ENCODE measurements at regions not wholly inside any gene's neighbourhood (a gene's known extent, or its start where the extent isn't known, plus 50 kb on each side); places are given as distances from the start of the nearest gene placed in this dataset.
A peak's percentile ranks its signal among the peaks of the same experiment; 100 is the strongest.

DNA sequence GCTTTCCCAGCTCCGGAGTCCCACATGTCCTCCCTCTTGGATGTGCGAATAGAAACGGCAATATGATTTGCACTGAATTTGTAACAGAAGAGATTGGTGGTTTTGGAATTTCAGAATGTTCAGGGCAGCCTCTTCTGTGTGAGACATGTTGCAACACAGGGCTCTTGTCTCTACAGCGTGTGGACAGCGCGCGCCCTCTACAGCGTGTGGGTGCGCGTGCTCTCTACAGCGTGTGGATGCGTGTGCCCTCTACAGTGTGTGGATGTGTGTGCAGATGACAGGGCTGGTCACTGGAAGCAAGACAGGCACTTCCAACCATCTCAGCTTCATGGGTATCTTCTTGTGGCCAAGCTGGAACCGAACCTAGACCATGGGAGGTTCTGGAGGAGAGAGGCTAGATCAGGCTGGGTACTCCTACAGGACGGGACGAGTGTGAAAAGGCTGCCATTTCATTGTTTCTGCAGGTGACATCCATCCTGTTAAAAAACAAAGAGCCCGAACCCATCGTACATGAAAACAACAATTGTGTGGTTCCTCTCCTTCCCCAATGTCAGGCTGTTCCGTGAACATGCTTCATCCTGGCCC lies 78.4 kb downstream of the TEX29 start:
- H3K9me3 ChIP-seq, result no peaks in the 10 kb centered on the region
- DNase-seq (no peak), ATAC-seq (no peak)
- intact Hi-C loops (cut with DNase I), result no loop called here
- no peaks in the 10 kb centered on the region for H3K27me3 ChIP-seq
- TF ChIP-seq, protein P1, sequence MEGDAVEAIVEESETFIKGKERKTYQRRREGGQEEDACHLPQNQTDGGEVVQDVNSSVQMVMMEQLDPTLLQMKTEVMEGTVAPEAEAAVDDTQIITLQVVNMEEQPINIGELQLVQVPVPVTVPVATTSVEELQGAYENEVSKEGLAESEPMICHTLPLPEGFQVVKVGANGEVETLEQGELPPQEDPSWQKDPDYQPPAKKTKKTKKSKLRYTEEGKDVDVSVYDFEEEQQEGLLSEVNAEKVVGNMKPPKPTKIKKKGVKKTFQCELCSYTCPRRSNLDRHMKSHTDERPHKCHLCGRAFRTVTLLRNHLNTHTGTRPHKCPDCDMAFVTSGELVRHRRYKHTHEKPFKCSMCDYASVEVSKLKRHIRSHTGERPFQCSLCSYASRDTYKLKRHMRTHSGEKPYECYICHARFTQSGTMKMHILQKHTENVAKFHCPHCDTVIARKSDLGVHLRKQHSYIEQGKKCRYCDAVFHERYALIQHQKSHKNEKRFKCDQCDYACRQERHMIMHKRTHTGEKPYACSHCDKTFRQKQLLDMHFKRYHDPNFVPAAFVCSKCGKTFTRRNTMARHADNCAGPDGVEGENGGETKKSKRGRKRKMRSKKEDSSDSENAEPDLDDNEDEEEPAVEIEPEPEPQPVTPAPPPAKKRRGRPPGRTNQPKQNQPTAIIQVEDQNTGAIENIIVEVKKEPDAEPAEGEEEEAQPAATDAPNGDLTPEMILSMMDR (IDR thresholded peaks at IDR 0.05), result no peak
- no peak overlapping the region for H3K4me3 ChIP-seq
- no peak overlapping the region for H3K27ac ChIP-seq
- H3K4me1 ChIP-seq, result no peaks in the 10 kb centered on the region
- H3K36me3 ChIP-seq, result no peaks in the 10 kb centered on the region

DNA sequence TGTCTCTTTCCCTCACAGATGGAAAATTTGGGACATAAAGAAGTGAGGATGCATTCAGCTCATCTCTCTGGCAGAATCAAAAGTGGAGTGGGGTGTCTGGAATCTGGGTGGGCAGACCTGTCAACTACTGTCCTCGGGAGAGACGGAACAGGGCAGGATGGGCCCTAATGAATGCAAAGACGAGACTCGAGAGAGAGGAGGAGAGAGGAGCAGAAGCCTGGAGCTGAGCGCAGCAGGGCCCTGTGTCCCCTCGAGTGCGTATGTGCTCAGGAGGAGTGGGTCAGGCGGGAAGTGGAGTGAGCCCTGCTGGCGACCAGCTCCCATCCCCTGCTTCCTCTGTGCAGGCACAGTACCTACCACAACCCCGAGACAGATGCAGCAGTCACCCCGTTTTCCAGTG lies 78.9 kb downstream of the TEX29 start:
- ATAC-seq (no peak), DNase-seq (no peak)
- H3K4me1 ChIP-seq, result no peaks in the 10 kb centered on the region
- no peaks in the 10 kb centered on the region for H3K36me3 ChIP-seq
- no peak overlapping the region for H3K27ac ChIP-seq
- TF ChIP-seq, protein P1 (IDR thresholded peaks at IDR 0.05), result no peak
- no peaks in the 10 kb centered on the region for H3K27me3 ChIP-seq
- H3K4me3 ChIP-seq, result no peak overlapping the region
- H3K9me3 ChIP-seq, result no peaks in the 10 kb centered on the region
- intact Hi-C loops (cut with DNase I), result no loop called here

DNA sequence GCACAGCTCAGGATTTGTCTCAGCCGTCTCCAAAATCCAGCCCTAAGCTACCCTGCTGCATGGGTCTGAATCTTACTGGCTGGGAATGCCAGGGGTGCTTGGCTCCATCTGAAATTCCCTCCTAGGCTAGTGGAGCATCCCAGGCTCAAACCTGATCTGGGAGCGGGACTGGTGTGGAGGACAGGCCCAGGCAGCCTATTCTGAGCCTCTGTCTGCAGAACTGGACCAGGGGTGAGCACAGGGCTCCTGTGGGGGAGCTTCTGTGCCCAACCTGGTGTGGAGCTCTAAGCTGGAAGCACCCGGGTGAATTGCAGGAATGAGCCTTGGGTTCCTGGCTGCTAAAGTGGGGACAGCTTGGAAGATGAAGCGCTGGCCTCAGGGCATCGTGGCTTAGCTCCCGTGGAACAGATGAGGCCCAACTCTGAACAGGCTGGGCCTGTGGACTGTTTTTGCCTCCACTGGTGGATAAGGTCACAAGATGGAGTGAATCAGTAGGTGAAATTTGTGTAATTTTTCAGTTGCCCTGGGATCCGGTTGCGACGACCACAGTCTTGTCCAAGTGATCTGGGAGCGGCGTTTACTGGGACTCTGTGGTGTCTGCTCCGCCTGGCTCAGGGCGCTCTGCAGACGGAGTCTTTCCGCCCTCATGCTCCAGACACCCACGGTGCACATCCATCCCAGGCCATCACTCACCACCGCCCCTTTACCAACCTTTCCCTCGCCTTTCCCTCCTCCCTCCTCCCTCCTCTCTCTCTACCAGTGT lies 79.5 kb downstream of the TEX29 start:
- no peaks in the 10 kb centered on the region for H3K27me3 ChIP-seq
- TF ChIP-seq, protein P1 (IDR thresholded peaks at IDR 0.05), result no peak
- ATAC-seq, result no peak
- peak; percentile 48 for DNase-seq
- no peak overlapping the region for H3K27ac ChIP-seq
- H3K9me3 ChIP-seq, result no peaks in the 10 kb centered on the region
- H3K36me3 ChIP-seq, result no peaks in the 10 kb centered on the region
- intact Hi-C loops (cut with DNase I), result no loop called here
- no peaks in the 10 kb centered on the region for H3K4me1 ChIP-seq
- no peak overlapping the region for H3K4me3 ChIP-seq

DNA sequence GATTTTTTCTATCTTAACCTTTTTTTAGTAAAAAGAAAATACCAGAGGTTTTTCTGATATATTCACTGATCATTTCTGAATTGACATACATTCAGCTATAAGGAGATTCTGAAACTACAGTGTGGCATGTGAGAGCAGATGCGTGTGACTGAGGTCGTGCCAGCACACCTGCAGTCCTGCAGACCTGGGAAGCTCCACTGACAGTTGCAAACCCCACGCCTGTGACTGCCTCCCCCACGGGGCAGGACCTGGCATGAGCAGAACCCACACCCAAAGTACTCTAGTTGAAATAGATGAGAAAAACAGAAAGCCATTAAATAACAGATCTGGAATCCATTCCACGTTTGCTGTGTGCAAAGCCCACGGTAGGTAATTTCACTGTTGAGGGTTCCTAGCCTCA lies 80.7 kb downstream of the TEX29 start:
- Histone ChIP-seq H3K27me3 (no peaks in the 10 kb centered on the region), H3K27ac (no peak overlapping the region), H3K36me3 (no peaks in the 10 kb centered on the region), H3K4me3 (no peak overlapping the region), H3K4me1 (no peaks in the 10 kb centered on the region), H3K9me3 (no peaks in the 10 kb centered on the region)
- DNase-seq (peak; percentile 17), ATAC-seq (no peak)
- TF ChIP-seq, protein P1 (IDR thresholded peaks at IDR 0.05), result no peak
- intact Hi-C loops (cut with DNase I), result no loop called here

DNA sequence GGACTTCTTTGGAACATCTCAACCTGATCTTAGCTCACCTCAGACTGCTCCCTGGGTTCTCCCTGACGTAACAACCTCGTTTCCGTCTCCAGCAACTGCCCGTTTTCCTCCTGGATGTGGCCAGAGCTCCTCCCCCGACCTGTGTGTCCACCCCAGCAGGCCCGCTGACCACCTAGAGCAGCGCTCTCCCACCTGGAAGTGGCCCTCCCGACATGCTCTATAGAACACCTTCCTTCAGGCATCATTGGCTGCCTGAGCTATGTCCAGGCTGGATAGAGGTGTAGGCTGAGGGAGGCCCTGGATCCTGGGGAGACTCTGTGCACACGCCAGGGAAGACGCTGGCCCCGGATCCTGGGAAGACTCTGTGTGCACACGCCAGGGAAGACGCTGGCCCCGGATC lies 81.3 kb downstream of the TEX29 start:
- Histone ChIP-seq H3K4me3 (no peak overlapping the region), H3K36me3 (no peaks in the 10 kb centered on the region), H3K27me3 (no peaks in the 10 kb centered on the region), H3K4me1 (no peaks in the 10 kb centered on the region), H3K9me3 (no peaks in the 10 kb centered on the region), H3K27ac (no peak overlapping the region)
- intact Hi-C loops (cut with DNase I), result no loop called here
- ATAC-seq (no peak), DNase-seq (peak; percentile 34)
- TF ChIP-seq, protein P1 (IDR thresholded peaks at IDR 0.05), result no peak

Data from upper lobe of right lung (tissue), 1 donor.